AG04449 (cell line): ENCODE measurements at regions not wholly inside any gene's neighbourhood (a gene's known extent, or its start where the extent isn't known, plus 50 kb on each side); places are given as distances from the start of the nearest gene placed in this dataset.

Experiments used
- CTCF ChIA-PET: fragments of 350-600 bp; formaldehyde crosslinking; extraction: SDS; loops from one replicate; lab custom pipeline; 2021; ENCODE audit warnings: antibody characterized with exemption; lab: Yijun Ruan, JAX
- POLR2A ChIA-PET: fragments of 400-600, 350-600 bp; formaldehyde crosslinking; extraction: SDS; loops from one replicate; lab custom pipeline; 2020; ENCODE audit warnings: antibody characterized with exemption, inconsistent platforms; lab: Yijun Ruan, JAX
- DNase-seq: peaks from one replicate; pipeline ENCODE4 v3.0.0-alpha.2; 2010; ENCODE audit warnings: low read depth, low spot score
- H3K4me3 ChIP-seq: 2 replicates; pipeline ENCODE4 v1.5.1; 2011; ENCODE audit warnings: low read depth, mild to moderate bottlenecking, control low read depth, low read length
- CTCF ChIP-seq: IDR thresholded peaks from one replicate; pipeline ENCODE4 v1.5.1; 2011; ENCODE audit warnings: mild to moderate bottlenecking, moderate library complexity, low read length, control low read depth, inconsistent platforms; ENCODE audit not compliant: insufficient read depth; ENCODE audit errors: missing control alignments

GRCh38 chr12:106001837-106002218 is 136.9 kb downstream of the NUAK1 start:
- POLR2A ChIA-PET, result no interaction called here
- CTCF ChIA-PET, result no interaction called here
- DNase-seq, result no peak
- TF ChIP-seq CTCF, result no peak
- H3K4me3 ChIP-seq, result no peak overlapping the region

- ChIA-PET CTCF (interaction anchor here (1.2 kb wide), 1 partner anchor 15 kb away, joined by 3 read pairs; no protein-coding TSS in a partner anchor), POLR2A (no interaction called here)
- DNase-seq, result no peak
- no peak overlapping the region for H3K4me3 ChIP-seq
- TF ChIP-seq CTCF, result no peak
Observed at GRCh38 chr12:106003297-106003696, 135.5 kb downstream of the NUAK1 start.

- DNase-seq, result no peak
- TF ChIP-seq CTCF, result no peak
- CTCF ChIA-PET, result interaction anchor here (1.2 kb wide), 1 partner anchor 16 kb away, joined by 3 read pairs; no protein-coding TSS in a partner anchor
- POLR2A ChIA-PET, result no interaction called here
- H3K4me3 ChIP-seq, result no peak overlapping the region
Observed at GRCh38 chr12:106004289-106004688, 134.5 kb downstream of the NUAK1 start.

- POLR2A ChIA-PET, result no interaction called here
- no peak overlapping the region for H3K4me3 ChIP-seq
- CTCF ChIA-PET, result no interaction called here
- no peak for DNase-seq
- no peak for TF ChIP-seq CTCF
Observed at GRCh38 chr12:106006382-106006781, 132.4 kb downstream of the NUAK1 start.

GRCh38 chr12:106006940-106007339 is 131.8 kb downstream of the NUAK1 start:
- ChIA-PET POLR2A (no interaction called here), CTCF (interaction anchor here (0.7 to 1.1 kb wide), 2 partner anchors 12 to 210 kb away, joined by 3 read pairs; no protein-coding TSS in a partner anchor)
- DNase-seq, result no peak
- H3K4me3 ChIP-seq, result no peak overlapping the region
- TF ChIP-seq CTCF, result no peak

GRCh38 chr12:106010741-106011140 is 128.0 kb downstream of the NUAK1 start:
- POLR2A ChIA-PET, result no interaction called here
- CTCF ChIA-PET, result no interaction called here
- DNase-seq, result no peak
- no peak overlapping the region for H3K4me3 ChIP-seq
- no peak for TF ChIP-seq CTCF
